ENCODE measurements at regions not wholly inside any gene's neighbourhood (a gene's known extent, or its start where the extent isn't known, plus 50 kb on each side); places are given as distances from the start of the nearest gene placed in this dataset.
"Not testable (repeated sequence)": the region's sequence is repeated elsewhere in the genome, so short reads cannot be mapped to it uniquely, and the experiment has no call there.

GRCh38 chr1:117714546-117714945 lies 108.7 kb downstream of the TENT5C start:
- POLR2A ChIA-PET (ENCODE audit: low non-redundant PET), result no interaction called here
- CTCF ChIA-PET, result no interaction called here
- H3K36me3 ChIP-seq (ENCODE audit: insufficient read depth, low read length, poor library complexity, severe bottlenecking), result no peaks in the 10 kb centered on the region
- intact Hi-C loops (cut with micrococcal nuclease; ENCODE audit: unreplicated experiment), result loop anchor here (5.0 kb wide), 1 partner anchor 183 kb away; no protein-coding TSS in a partner anchor
- no peaks in the 10 kb centered on the region for H3K4me1 ChIP-seq (ENCODE audit: insufficient read depth, low read length, poor library complexity, severe bottlenecking)
- no peak overlapping the region for H3K4me3 ChIP-seq (ENCODE audit: low read depth, low read length, poor library complexity, severe bottlenecking)
- H3K9me3 ChIP-seq (ENCODE audit: low read depth, low read length, poor library complexity, severe bottlenecking), result no peaks in the 10 kb centered on the region
- no peak overlapping the region for H3K27ac ChIP-seq (ENCODE audit: low read depth, low read length, poor library complexity, severe bottlenecking)
- no TSS peak for BruUV-seq (replicated peaks)
- DNase-seq (ENCODE audit: low spot score), result no peak
- no peaks in the 10 kb centered on the region for H3K27me3 ChIP-seq (replicated peaks; ENCODE audit: insufficient read depth, low read depth, low read length, poor library complexity)
- TF ChIP-seq EZH2 (IDR thresholded peaks at IDR 0.05; ENCODE audit: borderline replicate concordance, low read depth, low read length, poor library complexity, severe bottlenecking), result no peak
- no peak for TF ChIP-seq CTCF (conservative IDR thresholded peaks at IDR 0.05; ENCODE audit: low read depth, low read length)

- H3K4me3 ChIP-seq (ENCODE audit: low read depth, low read length, poor library complexity, severe bottlenecking); H3K27me3 ChIP-seq (replicated peaks; ENCODE audit: insufficient read depth, low read depth, low read length, poor library complexity); CTCF ChIA-PET; H3K4me1 ChIP-seq (ENCODE audit: insufficient read depth, low read length, poor library complexity, severe bottlenecking); DNase-seq (ENCODE audit: low spot score); POLR2A ChIA-PET (ENCODE audit: low non-redundant PET); intact Hi-C loops (cut with micrococcal nuclease; ENCODE audit: unreplicated experiment); H3K36me3 ChIP-seq (ENCODE audit: insufficient read depth, low read length, poor library complexity, severe bottlenecking); H3K9me3 ChIP-seq (ENCODE audit: low read depth, low read length, poor library complexity, severe bottlenecking); H3K27ac ChIP-seq (ENCODE audit: low read depth, low read length, poor library complexity, severe bottlenecking); BruUV-seq (replicated peaks): not testable (repeated sequence)
Observed at GRCh38 chr1:117716030-117716429, 110.2 kb downstream of the TENT5C start.

GRCh38 chr1:117717980-117718379 lies 112.1 kb downstream of the TENT5C start:
- H3K27me3 ChIP-seq (replicated peaks; ENCODE audit: insufficient read depth, low read depth, low read length, poor library complexity); POLR2A ChIA-PET (ENCODE audit: low non-redundant PET); H3K36me3 ChIP-seq (ENCODE audit: insufficient read depth, low read length, poor library complexity, severe bottlenecking); H3K27ac ChIP-seq (ENCODE audit: low read depth, low read length, poor library complexity, severe bottlenecking); intact Hi-C loops (cut with micrococcal nuclease; ENCODE audit: unreplicated experiment); H3K4me1 ChIP-seq (ENCODE audit: insufficient read depth, low read length, poor library complexity, severe bottlenecking); H3K9me3 ChIP-seq (ENCODE audit: low read depth, low read length, poor library complexity, severe bottlenecking); BruUV-seq (replicated peaks); CTCF ChIA-PET; DNase-seq (ENCODE audit: low spot score); H3K4me3 ChIP-seq (ENCODE audit: low read depth, low read length, poor library complexity, severe bottlenecking): not testable (repeated sequence)

- H3K27ac ChIP-seq (ENCODE audit: low read depth, low read length, poor library complexity, severe bottlenecking); CTCF ChIA-PET; H3K9me3 ChIP-seq (ENCODE audit: low read depth, low read length, poor library complexity, severe bottlenecking); H3K36me3 ChIP-seq (ENCODE audit: insufficient read depth, low read length, poor library complexity, severe bottlenecking); H3K27me3 ChIP-seq (replicated peaks; ENCODE audit: insufficient read depth, low read depth, low read length, poor library complexity); intact Hi-C loops (cut with micrococcal nuclease; ENCODE audit: unreplicated experiment); H3K4me1 ChIP-seq (ENCODE audit: insufficient read depth, low read length, poor library complexity, severe bottlenecking); H3K4me3 ChIP-seq (ENCODE audit: low read depth, low read length, poor library complexity, severe bottlenecking); POLR2A ChIA-PET (ENCODE audit: low non-redundant PET); DNase-seq (ENCODE audit: low spot score); BruUV-seq (replicated peaks): not testable (repeated sequence)
Observed at GRCh38 chr1:117718596-117718995, 112.7 kb downstream of the TENT5C start.

GRCh38 chr1:117719004-117719403 lies 113.2 kb downstream of the TENT5C start:
- Histone ChIP-seq H3K36me3 (ENCODE audit: insufficient read depth, low read length, poor library complexity, severe bottlenecking) (no peaks in the 10 kb centered on the region), H3K4me1 (ENCODE audit: insufficient read depth, low read length, poor library complexity, severe bottlenecking) (no peaks in the 10 kb centered on the region), H3K4me3 (ENCODE audit: low read depth, low read length, poor library complexity, severe bottlenecking) (no peak overlapping the region), H3K27ac (ENCODE audit: low read depth, low read length, poor library complexity, severe bottlenecking) (no peak overlapping the region), H3K27me3 (replicated peaks; ENCODE audit: insufficient read depth, low read depth, low read length, poor library complexity) (no peaks in the 10 kb centered on the region), H3K9me3 (ENCODE audit: low read depth, low read length, poor library complexity, severe bottlenecking) (no peaks in the 10 kb centered on the region)
- intact Hi-C loops (cut with micrococcal nuclease; ENCODE audit: unreplicated experiment), result no loop called here
- ChIA-PET CTCF (no interaction called here), POLR2A (ENCODE audit: low non-redundant PET) (no interaction called here)
- BruUV-seq (replicated peaks), result no TSS peak
- DNase-seq (ENCODE audit: low spot score), result no peak
- TF ChIP-seq EZH2 (IDR thresholded peaks at IDR 0.05; ENCODE audit: borderline replicate concordance, low read depth, low read length, poor library complexity, severe bottlenecking) (no peak), CTCF (conservative IDR thresholded peaks at IDR 0.05; ENCODE audit: low read depth, low read length) (no peak)
